ENCODE measurements at regions not wholly inside any gene's neighbourhood (a gene's known extent, or its start where the extent isn't known, plus 50 kb on each side); places are given as distances from the start of the nearest gene placed in this dataset.
"Not testable (repeated sequence)": the region's sequence is repeated elsewhere in the genome, so short reads cannot be mapped to it uniquely, and the experiment has no call there.

- no peak for DNase-seq (ENCODE audit: low read depth in 2 of 2, low spot score in 1 of 2)
Measured at GRCh38 chr4:140219567-140219966, 65.6 kb upstream of the MAML3 start.

- DNase-seq (ENCODE audit: low read depth in 2 of 2, low spot score in 1 of 2), result not testable (repeated sequence)
Measured at GRCh38 chr4:140219070-140219469, 65.1 kb upstream of the MAML3 start.

GRCh38 chr4:140213749-140214148 is 59.8 kb upstream of the MAML3 start:
- no peak for DNase-seq (ENCODE audit: low read depth in 2 of 2, low spot score in 1 of 2)

GRCh38 chr4:140213116-140213515 is 59.1 kb upstream of the MAML3 start:
- no peak for DNase-seq (ENCODE audit: low read depth in 2 of 2, low spot score in 1 of 2)

- no peak for DNase-seq (ENCODE audit: low read depth in 2 of 2, low spot score in 1 of 2)
Measured at GRCh38 chr4:140212646-140213045, 58.7 kb upstream of the MAML3 start.

- no peak for DNase-seq (ENCODE audit: low read depth in 2 of 2, low spot score in 1 of 2)
Measured at GRCh38 chr4:140212194-140212593, 58.2 kb upstream of the MAML3 start.

GRCh38 chr4:140211693-140212092 is 57.7 kb upstream of the MAML3 start:
- DNase-seq (ENCODE audit: low read depth in 2 of 2, low spot score in 1 of 2), result no peak

GRCh38 chr4:140211161-140211560 is 57.2 kb upstream of the MAML3 start:
- no peak for DNase-seq (ENCODE audit: low read depth in 2 of 2, low spot score in 1 of 2)

- no peak for DNase-seq (ENCODE audit: low read depth in 2 of 2, low spot score in 1 of 2)
Measured at GRCh38 chr4:140208921-140209320, 54.9 kb upstream of the MAML3 start.

Measured in stimulated activated CD8-positive, alpha-beta memory T cell treated with anti-CD3 and anti-CD28 coated beads, Interleukin-4, amount 100 ng/mL, for 1 hour (primary cell).